Posterior cingulate gyrus (tissue), 11 donors: ENCODE measurements at regions not wholly inside any gene's neighbourhood (a gene's known extent, or its start where the extent isn't known, plus 50 kb on each side); places are given as distances from the start of the nearest gene placed in this dataset.
A peak's percentile ranks its signal among the peaks of the same experiment; 100 is the strongest.
"Not testable (repeated sequence)": the region's sequence is repeated elsewhere in the genome, so short reads cannot be mapped to it uniquely, and the experiment has no call there.

Source experiments
- DNase-seq, 10 donors: peaks; one replicate each; pipeline versions ENCODE4 v3.0.0 to v3.0.0-alpha.2; 2020 to 2021; ENCODE audit warnings: mixed read lengths in 3 of 10
- intact Hi-C: fragments of 100-400 bp; cut with DNase I; formaldehyde crosslinking; loops from one replicate; pipeline ENCODE4 v1.15.1; 2023

GRCh38 chr3:86595696-86596095, 395.3 kb downstream of the VGLL3 start:
- intact Hi-C loops, result no loop called here
- no peak for DNase-seq

- DNase-seq, result no peak
- intact Hi-C loops, result no loop called here
Measured at GRCh38 chr3:86594838-86595237, 396.1 kb downstream of the VGLL3 start.

GRCh38 chr3:86578071-86578470, 412.9 kb downstream of the VGLL3 start:
- intact Hi-C loops, result no loop called here

GRCh38 chr3:86563400-86563970, 427.5 kb downstream of the VGLL3 start:
- no peak for DNase-seq
- intact Hi-C loops, result no loop called here

More at GRCh38 chr3:86578071-86578470, 412.9 kb downstream of the VGLL3 start:
- DNase-seq, result peak in 1 of 10 donors; percentile 38

- intact Hi-C loops, result no loop called here
- DNase-seq, result no peak
Measured at GRCh38 chr3:86562090-86562489, 428.9 kb downstream of the VGLL3 start.

- intact Hi-C loops, result no loop called here
- no peak for DNase-seq
Measured at GRCh38 chr3:86561215-86561614, 429.7 kb downstream of the VGLL3 start.

GRCh38 chr3:86554383-86554782, 436.6 kb downstream of the VGLL3 start:
- no peak for DNase-seq
- intact Hi-C loops, result no loop called here

GRCh38 chr3:86547692-86548091, 443.3 kb downstream of the VGLL3 start:
- intact Hi-C loops, result no loop called here
- DNase-seq, result no peak

GRCh38 chr3:86537171-86537570, 453.8 kb downstream of the VGLL3 start:
- no peak for DNase-seq
- intact Hi-C loops, result no loop called here

GRCh38 chr3:86519819-86520218, 471.1 kb downstream of the VGLL3 start:
- DNase-seq, result no peak
- intact Hi-C loops, result no loop called here

- intact Hi-C loops, result no loop called here
- DNase-seq, result no peak
Measured at GRCh38 chr3:86481636-86482035, 509.3 kb downstream of the VGLL3 start.

- intact Hi-C loops, result no loop called here
- no peak for DNase-seq
Measured at GRCh38 chr3:86481031-86481430, 509.9 kb downstream of the VGLL3 start.

GRCh38 chr3:86464180-86464579, 526.8 kb downstream of the VGLL3 start:
- DNase-seq, result no peak
- intact Hi-C loops, result no loop called here

- intact Hi-C loops, result no loop called here
- DNase-seq, result no peak
Measured at GRCh38 chr3:86451749-86452148, 539.2 kb downstream of the VGLL3 start.

- intact Hi-C loops, result no loop called here
- DNase-seq, result no peak
Measured at GRCh38 chr3:86438544-86438943, 552.4 kb downstream of the VGLL3 start.

GRCh38 chr3:86427343-86427742, 563.6 kb downstream of the VGLL3 start:
- no peak for DNase-seq
- intact Hi-C loops, result no loop called here

GRCh38 chr3:86420990-86421739, 569.8 kb downstream of the VGLL3 start:
- DNase-seq, result peak in 2 of 10 donors; percentile 71 to 73

GRCh38 chr3:86418861-86419260, 572.1 kb downstream of the VGLL3 start:
- intact Hi-C loops, result no loop called here
- DNase-seq, result no peak

More at GRCh38 chr3:86420990-86421739, 569.8 kb downstream of the VGLL3 start:
- intact Hi-C loops, result no loop called here

- intact Hi-C loops, result no loop called here
- no peak for DNase-seq
Measured at GRCh38 chr3:86416334-86416733, 574.6 kb downstream of the VGLL3 start.

GRCh38 chr3:86413645-86414044, 577.3 kb downstream of the VGLL3 start:
- intact Hi-C loops, result no loop called here
- DNase-seq, result no peak

GRCh38 chr3:86410587-86410986, 580.4 kb downstream of the VGLL3 start:
- intact Hi-C loops, result no loop called here
- DNase-seq, result no peak

GRCh38 chr3:86389759-86390158, 601.2 kb downstream of the VGLL3 start:
- intact Hi-C loops, DNase-seq: not testable (repeated sequence)
